ENCODE measurements at regions not wholly inside any gene's neighbourhood (a gene's known extent, or its start where the extent isn't known, plus 50 kb on each side); places are given as distances from the start of the nearest gene placed in this dataset.

DNA sequence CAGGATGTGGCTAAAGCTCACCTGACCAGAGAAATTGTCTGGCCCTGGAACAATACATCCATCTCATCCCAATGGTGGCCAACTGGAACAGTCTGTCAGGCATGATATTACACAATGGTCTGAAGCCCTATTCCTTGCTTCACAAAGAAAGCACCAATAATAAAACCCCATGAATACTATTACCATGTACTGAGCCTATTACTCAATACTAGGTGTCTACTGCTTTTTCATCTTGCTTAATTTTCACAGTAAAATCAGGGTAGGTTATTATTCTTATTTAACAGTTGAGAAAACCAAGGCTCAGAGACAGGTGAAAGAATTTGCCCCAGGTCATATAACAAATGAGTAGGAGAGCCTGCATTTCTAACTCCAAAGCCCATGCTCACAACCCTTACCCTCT, 68.9 kb upstream of the CAPRIN1 start:
- TF ChIP-seq CTCF (IDR thresholded peaks at IDR 0.05) (no peak), POLR2A (IDR thresholded peaks at IDR 0.05) (no peak)

Measured in sigmoid colon (tissue), 3 donors.